ENCODE measurements at regions not wholly inside any gene's neighbourhood (a gene's known extent, or its start where the extent isn't known, plus 50 kb on each side); places are given as distances from the start of the nearest gene placed in this dataset.

DNA sequence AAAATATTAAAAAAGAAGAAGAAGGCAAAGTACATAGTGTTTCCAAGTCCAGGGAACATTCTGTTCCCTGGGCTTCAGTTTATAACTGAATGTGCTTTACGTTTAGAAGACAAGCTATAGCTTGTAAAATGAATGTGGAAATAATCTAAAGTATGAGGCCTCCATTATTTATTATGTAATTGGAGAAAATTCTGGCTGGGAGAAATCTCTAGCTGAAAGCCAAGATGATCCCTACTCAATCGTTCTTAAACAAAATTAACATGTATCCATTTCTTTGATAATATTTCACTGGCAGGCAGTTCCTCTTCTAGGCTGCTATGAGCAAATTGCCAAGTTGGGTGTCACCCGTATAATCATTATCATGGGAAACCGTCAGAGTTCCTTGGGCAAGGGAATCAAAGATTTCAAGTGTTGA is 52.2 kb upstream of the ETS2 start:
- TF ChIP-seq EZH2 (IDR thresholded peaks at IDR 0.05; ENCODE audit: insufficient read depth, poor library complexity, severe bottlenecking) (no peak), EZH2phosphoT487 (IDR thresholded peaks at IDR 0.05; ENCODE audit: insufficient read depth, low read depth) (no peak)

Data from GM23248 (cell line).